HG03066 (cell line): ENCODE measurements at regions not wholly inside any gene's neighbourhood (a gene's known extent, or its start where the extent isn't known, plus 50 kb on each side); places are given as distances from the start of the nearest gene placed in this dataset.

Experiments used
- ATAC-seq: cut with Tn5 transposase; IDR thresholded peaks from one replicate; pipeline ENCODE4 v1.9.1; 2021; ENCODE audit warnings: low read depth; ENCODE audit not compliant: unreplicated experiment

GRCh38 chr18:46262856-46263255 is 158.7 kb downstream of the HAUS1 start:
- ATAC-seq = no peak

GRCh38 chr18:46264255-46264654 is 160.1 kb downstream of the HAUS1 start:
- ATAC-seq = no peak

GRCh38 chr18:46265196-46266156 is 161.3 kb downstream of the HAUS1 start:
- ATAC-seq = no peak

GRCh38 chr18:46266473-46266872 is 162.3 kb downstream of the HAUS1 start:
- ATAC-seq = no peak

- no peak for ATAC-seq
Observed at GRCh38 chr18:46268671-46269070, 164.5 kb downstream of the HAUS1 start.

- no peak for ATAC-seq
Observed at GRCh38 chr18:46269275-46269674, 165.1 kb downstream of the HAUS1 start.

- no peak for ATAC-seq
Observed at GRCh38 chr18:46271488-46271887, 167.3 kb downstream of the HAUS1 start.

GRCh38 chr18:46273861-46274260 is 169.7 kb downstream of the HAUS1 start:
- ATAC-seq = no peak

GRCh38 chr18:46274266-46274665 is 170.1 kb downstream of the HAUS1 start:
- no peak for ATAC-seq

GRCh38 chr18:46275370-46275769 is 171.2 kb downstream of the HAUS1 start:
- no peak for ATAC-seq

- no peak for ATAC-seq
Observed at GRCh38 chr18:46276748-46277147, 172.6 kb downstream of the HAUS1 start.

- ATAC-seq = no peak
Observed at GRCh38 chr18:46278481-46279465, 174.6 kb downstream of the HAUS1 start.

GRCh38 chr18:46279673-46280072 is 175.5 kb downstream of the HAUS1 start:
- ATAC-seq = no peak

GRCh38 chr18:46281185-46282176 is 177.3 kb downstream of the HAUS1 start:
- ATAC-seq = peak; percentile 77

- ATAC-seq = no peak
Observed at GRCh38 chr18:46282177-46282570, 178.0 kb downstream of the HAUS1 start.

GRCh38 chr18:46282646-46283045 is 178.5 kb downstream of the HAUS1 start:
- no peak for ATAC-seq

GRCh38 chr18:46283268-46283667 is 179.1 kb downstream of the HAUS1 start:
- no peak for ATAC-seq

GRCh38 chr18:46283895-46284295 is 179.7 kb downstream of the HAUS1 start:
- ATAC-seq = no peak

- ATAC-seq = no peak
Observed at GRCh38 chr18:46289463-46289862, 185.3 kb downstream of the HAUS1 start.

- no peak for ATAC-seq
Observed at GRCh38 chr18:46289931-46290330, 185.7 kb downstream of the HAUS1 start.
